GM19438 (cell line): ENCODE measurements at regions not wholly inside any gene's neighbourhood (a gene's known extent, or its start where the extent isn't known, plus 50 kb on each side); places are given as distances from the start of the nearest gene placed in this dataset.

ENCODE experiments used
- ATAC-seq: cut with Tn5 transposase; IDR thresholded peaks from one replicate; pipeline ENCODE4 v1.9.1; 2021; ENCODE audit warnings: low read depth; ENCODE audit not compliant: unreplicated experiment

DNA sequence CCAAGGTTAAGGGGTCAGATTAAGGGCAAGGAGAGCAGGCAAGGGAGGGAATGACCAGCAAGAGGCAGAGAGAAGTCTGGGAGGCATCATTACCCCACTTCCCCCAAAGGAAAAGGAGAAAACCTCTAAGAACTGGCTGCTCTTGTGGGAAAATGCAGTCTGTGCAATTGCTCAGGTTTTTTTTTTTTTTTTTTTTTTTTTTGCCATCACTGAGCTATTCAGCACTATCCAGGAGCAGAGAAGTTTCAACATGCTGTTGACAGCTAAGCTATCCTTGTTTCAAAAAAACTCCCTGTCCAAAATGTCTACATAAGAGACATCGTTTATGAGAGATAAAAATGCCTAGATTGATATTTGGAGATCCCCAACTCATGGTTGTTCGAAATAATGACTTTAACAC is 345.4 kb downstream of the TDRD15 start:
- no peak for ATAC-seq

DNA sequence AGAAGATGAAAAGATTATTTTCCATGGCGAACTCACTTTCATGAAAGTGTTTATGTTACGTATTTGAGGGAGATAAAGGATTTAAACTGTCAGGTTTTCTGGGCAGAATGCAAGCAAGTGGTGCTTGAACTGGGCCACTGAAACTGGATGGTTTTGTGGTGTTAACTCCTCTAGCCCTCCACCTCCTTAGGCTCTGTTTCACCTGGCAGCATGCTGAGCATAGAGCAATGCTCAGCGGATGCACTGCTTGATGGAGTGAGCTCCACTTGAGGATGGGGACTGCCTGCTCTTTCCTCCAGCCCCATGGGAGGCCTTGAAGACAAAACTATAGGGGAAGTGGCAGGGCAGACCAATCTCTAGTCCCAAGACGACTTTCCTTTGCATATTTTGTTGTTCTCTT is 345.8 kb downstream of the TDRD15 start:
- no peak for ATAC-seq

DNA sequence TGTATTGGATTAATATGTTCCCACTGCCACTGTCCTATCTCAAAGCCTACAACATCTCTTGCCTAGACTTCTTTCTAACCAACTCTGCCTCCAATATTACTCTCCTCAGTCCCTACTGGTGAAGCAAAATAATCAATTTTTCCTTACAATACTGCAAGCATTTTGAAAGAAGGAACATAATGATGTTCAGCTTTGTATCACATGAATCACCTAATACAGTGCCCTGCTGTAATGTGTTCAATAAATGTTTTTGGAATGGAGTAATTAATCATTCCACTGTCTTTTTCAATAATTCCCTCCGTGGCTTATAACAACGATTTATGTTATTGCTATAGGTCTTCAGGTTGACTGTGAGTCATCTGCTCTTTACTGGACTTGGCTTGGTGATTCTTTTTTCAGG is 356.4 kb downstream of the TDRD15 start:
- ATAC-seq = no peak

DNA sequence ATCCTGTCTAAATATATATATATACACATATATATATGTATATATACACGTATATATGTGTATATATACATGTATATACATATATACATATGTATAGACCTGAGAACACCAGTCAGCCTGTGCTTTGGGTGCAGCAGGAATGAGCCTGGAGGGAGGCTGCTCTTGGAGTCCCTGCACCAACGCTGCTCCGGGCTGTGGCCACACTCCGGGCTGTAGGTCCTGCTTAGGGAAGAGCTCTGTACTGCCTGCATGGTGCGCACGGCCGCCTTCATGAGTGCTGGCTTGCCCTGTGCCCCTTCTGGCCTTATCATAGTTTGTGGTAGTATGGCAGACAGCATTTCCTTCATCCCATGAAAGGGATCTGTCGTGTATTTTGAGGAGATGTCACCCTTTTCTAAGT is 360.9 kb downstream of the TDRD15 start:
- no peak for ATAC-seq

DNA sequence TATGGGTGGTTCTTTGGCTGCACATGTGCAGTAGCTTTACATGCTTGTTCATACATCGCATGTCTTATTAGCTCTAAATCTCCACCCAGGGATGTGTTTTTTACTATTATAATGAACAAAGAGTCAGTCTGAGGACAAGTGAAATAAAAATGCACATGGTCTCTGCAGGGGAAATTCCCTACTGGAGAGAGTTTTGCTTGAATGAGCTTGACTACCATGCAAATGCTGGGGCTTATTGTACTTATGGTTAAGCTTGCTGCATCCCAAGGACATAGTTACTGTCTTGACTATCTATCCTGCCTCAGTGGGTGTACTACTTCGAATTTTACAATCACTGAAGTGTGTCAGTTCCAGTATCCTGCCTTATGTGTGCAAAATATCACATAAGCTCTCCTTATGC is 362.7 kb downstream of the TDRD15 start:
- ATAC-seq = no peak

DNA sequence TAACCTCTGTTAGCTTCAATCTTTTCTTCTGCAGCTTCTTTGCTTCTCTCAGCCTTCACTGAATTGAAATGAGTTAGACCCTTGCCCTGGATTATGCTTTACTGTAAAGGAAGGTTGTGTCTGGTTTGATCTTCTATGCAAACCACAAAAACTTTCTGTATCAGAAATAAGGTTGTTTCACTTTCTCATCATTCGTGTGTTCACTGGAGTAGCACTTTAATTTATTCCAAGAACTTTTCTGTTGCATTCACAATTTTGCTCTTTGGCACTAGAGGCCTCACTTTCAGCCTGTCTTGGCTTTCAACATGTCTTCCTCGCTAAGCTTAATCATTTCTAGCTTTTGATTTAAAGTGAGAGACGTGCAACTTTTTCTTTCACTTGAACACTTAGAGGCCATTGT is 365.3 kb downstream of the TDRD15 start:
- no peak for ATAC-seq

DNA sequence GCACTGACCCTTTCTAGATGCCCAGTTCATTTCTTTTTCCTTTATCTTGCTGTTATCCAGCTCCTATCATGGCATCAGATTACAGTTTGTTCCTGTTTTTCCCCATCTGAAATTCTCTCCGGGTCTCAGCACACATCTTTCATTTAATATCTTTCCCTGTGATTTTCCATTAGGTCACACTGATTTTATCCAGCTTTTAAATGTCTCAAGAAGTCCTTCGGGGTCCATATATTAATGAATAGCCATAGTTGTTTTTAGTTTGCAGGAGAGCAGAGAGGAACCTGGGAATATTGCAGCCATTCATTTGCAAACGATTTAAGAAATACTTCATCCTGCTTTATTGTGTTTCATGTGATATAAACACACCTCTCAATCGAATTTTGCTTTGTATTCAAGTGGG is 374.2 kb downstream of the TDRD15 start:
- no peak for ATAC-seq

DNA sequence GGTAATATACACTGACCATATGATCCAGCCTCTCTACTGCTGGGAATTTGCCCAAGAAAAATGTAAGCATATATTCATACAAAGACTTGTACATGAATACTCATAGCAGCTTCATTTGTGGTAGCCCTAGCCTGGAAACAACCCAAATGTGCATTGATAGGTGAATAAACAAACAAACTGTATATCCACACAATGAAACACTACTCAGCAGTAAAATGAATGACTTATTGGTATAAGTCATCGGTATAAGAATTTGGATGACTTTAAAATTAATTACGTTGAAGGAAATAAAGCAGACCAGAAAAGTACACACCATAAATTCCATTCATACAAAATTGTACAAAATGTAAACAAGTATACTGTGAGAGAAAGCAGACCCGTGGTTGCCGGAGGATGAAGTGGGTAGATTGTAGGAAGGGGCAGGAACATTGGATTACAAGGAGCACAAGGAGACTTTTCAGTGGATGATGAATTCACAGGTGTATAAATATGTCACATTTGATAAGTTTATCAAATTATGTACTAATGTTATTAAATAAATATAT is 376.7 kb downstream of the TDRD15 start:
- ATAC-seq = no peak

DNA sequence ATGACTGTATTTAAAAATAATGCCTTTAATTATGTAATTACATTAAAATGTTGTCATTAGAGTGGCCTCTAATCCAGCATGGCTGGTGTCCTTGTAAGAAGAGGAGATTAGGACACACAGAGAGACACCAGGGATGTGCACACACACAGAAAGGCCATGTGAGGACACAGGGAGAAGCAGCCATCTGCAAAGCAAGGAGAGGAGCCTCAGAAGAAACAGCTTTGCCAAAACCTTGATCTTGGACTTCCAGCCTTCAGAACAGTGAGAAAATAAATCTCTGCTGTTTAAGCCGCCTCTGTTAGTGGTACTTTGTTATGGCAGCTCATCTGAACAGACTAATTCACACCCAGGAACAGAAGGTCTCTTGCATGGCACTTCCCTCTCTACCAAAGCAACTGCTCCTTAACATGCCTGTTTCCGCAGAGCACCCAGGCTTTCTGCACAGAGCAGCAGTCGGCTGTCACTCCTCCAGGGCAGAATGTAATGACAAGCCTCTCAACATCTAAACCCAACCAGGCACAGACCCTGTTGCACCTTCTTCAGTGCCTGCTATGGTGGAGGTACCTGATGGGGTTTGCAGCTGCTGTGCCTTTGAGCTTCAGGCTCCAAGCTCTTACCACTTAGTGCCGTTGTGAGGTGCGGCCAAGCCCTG is 377.7 kb downstream of the TDRD15 start:
- ATAC-seq = no peak

DNA sequence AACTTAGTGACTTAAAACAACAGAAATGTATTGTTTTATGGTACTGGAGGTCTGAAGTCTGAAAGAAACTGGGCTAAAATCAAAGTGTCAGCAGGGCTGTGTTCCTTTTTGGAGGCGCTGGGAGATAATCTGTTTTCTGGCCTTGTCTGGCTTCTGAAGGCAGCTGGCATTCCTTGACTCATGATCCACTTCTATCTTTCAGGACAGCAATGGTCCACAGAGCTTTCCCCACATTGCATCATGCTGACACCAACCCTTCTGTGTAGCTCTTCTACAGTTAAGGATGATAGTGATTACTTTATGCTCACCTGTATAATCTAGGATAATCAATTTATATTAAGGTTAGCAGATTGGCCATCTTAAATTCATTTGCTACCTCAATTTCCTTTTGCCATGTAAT is 392.1 kb downstream of the TDRD15 start:
- no peak for ATAC-seq

DNA sequence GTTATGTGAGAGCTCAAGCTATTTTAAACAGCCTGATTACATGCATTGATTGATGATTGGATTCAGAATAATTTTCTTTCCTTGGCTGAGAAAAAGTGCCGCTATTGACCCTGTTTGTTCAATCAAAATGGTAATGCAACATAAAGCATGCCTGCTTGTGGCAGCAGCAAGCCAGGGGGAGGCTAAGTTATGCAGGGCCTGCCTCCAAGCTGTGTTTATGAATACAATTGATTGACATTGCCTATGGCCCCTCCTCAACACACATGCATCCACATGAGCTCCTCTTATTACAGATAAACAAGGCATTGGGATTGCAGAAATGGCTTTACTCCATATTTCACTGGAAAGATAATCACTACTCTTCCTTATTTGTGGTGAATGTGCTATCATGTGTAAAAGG is 395.6 kb downstream of the TDRD15 start:
- ATAC-seq = no peak

DNA sequence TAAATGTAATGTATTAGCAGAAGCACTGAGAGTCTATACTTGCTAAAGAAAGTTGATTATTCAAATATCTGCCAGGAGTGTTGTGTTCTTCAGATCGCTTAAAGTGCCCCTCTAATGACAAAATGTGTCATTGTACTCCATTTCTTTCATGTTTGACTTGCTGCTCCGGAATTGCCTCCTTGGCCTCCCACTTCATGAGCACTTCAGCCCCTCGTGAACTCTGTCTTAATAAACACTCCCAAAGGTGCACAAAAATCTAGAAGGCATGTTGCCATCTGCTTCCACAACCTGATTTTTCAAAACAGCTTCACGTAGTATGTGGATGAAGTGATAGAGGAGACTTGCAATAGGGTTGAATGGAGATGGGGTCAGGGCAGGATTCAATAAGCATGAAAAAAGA is 396.1 kb downstream of the TDRD15 start:
- ATAC-seq = no peak

DNA sequence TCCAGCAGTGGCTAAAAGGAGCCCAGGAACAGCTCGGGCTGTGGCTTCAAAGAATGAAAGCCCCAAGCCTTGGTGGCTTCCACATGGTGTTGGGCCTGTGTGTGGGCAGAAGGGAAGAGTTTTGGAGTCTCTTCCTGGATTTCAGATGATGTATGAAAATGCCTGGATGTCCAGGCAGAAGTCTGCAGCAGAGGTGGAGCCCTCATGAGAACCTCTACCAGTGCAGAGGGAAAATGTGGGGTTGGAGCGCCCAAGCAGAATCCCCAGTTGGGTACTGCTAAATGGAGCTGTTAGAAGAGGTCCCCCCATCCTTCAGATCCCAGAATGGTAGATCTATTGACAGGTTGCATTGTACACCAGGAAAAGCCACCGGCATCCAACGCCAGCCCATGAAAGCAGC is 412.1 kb downstream of the TDRD15 start:
- no peak for ATAC-seq

DNA sequence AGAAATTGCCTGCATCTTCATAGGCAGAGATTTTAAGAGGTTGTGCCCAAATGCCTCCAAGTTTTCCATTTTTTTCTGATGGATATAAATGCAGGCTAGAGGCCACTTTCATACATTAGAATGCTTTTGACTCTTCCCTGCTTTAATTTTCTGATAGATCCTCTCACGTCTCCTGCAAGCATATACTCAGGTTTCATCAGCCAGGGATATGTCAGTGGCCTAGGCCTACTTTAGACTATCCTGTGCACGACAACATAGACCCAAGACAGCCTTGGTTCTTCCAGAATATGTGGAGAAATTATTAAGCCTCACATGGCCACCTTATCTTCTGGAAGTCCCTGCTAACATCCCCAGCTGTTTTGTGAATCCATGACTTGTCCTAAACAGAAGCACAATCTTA is 415.9 kb downstream of the TDRD15 start:
- no peak for ATAC-seq

DNA sequence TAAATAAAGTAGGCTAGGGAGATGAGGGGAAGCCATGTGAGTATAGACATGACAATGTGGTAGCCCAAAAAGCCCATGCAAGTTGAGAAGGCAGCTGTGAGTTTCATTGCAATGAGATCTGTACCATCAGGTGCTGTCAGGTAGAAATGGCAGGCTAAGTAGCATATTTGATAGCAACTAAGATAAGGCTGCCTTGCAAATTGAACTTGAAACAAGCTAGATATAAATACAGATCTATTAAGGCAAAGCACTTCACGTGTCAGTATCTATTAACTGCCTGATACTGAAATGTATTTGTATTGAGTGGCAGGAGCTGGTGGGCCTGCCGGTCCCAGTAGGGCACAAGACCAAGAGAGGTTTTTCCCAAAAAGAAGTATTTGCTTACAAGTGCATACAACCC is 419.9 kb downstream of the TDRD15 start:
- ATAC-seq = no peak

DNA sequence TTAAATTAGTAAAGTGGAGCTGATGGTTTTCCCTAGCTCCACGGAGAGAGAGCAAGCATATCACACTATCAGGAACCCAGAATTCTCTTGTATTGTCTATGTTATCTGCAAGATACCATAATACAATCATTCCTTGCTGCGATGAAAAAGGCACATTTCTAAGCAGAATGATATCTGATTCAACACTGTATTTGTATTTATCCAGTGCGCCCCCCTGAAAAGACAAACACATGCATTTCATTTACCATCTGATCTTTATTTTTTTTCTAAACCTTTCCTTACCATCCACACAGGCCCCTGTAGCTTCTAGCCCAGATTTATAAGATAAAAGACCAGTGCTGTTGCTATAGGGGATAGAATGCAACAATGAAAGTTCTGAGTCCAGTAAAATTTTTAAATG is 420.6 kb downstream of the TDRD15 start:
- ATAC-seq = no peak

DNA sequence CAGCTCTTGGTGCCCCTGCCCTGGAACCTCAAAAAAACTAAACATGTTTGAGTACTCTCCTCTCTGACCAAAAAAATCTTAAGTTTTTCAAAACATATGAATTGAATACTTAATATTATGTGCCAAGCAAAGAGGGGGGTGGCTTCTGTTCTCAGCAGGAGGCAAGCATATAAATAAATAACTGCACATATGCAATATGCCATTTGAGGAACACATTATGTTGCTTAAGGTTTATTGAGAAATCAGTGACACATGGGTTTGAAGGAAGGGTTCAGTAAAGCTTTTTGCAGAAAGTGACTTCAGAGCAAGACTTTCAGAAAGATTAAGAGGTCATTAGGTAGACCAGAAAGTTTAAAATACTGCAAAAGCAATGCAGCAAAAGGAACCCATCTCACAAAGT is 429.2 kb downstream of the TDRD15 start:
- ATAC-seq = no peak

DNA sequence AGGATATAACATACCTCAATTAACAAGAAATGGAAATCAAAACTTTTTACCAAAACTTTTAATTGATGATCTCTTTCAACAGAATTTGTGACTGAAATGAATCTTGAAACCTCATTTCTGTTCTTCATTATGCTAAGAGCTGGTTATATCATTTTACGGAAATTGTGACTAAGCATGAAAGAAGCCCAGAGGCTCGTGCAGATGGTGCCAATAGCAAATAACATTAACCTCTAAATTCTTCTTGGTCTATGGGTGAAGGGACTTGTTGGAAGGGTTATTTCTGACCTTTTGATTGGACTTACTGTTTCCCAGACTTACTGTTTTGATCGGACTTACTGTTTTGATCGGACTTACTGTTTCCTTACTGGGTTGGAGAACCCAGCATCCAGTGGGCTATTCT is 435.6 kb downstream of the TDRD15 start:
- no peak for ATAC-seq

DNA sequence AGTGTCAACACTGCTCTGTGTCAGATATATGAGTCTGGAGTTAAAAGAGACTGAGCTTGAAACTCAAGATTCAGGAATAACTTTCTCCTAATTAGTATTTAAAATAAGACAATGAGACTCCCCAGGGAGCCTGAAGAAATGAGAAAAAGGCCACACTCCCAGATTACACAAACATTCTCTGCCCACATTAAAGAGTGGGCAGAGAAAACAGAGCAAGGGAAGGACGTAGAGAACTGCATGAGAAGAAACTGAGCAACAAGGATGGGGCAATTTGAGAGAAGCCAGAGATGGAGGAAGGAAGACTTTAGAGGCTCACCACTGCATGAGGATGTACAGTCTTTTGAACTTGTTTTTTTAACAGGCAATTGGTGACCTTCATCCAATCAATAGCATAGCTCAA is 438.2 kb downstream of the TDRD15 start:
- ATAC-seq = no peak

DNA sequence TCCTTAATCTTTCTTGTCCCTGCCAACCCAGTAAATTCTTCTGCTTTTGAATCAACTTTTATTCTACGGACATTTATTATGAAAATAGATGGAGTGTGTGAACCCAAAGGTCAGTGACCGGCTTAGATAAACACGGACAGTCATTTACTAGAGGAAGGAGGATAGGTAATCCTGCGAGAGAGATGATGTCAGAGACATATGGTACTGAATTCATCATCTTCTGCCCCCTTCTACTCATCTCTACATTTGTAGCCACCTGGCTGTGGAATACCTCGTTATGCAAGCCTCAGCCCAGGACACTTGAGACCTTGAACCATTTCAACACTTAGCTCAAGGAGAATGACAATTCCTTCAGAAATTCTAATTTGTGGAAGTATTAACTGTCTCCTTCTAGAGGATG is 443.6 kb downstream of the TDRD15 start:
- ATAC-seq = no peak

DNA sequence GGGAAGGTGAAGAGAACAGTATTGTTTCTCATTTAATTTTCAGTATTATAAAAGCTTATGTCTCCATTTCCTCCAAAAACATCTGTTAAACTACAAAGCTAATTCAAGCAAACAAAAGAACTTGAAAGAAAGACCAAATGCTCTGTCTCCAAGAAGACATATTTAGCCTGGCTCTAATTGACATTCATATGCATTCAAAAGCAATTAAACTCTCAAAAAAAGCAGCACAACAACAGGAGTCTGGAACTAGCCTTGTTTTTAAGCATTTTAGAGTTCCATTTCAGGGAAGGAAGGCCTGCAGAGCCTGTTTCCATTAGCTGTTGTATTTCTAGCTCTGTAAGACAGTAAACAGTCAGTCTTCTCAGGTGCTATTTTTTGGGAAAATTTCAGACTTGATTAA is 447.9 kb downstream of the TDRD15 start:
- no peak for ATAC-seq

DNA sequence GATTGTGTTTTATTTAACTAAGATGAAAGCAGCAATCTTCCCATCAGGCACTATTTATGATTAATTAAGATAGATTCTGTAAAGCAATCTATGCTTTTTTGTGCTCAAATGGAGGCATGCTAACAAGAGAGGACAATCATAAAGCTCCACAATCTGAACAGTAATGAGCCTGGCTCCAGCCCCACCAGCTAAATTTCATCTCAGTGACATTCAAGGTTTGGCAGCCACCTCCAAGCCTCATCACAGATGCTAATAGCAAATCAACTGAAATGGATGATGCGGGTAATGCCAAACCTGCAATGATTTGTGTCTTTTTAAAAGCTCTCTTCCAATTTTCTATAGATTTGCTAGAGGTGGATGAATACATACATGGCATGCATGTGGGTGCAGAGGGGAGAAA is 456.6 kb downstream of the TDRD15 start:
- no peak for ATAC-seq

DNA sequence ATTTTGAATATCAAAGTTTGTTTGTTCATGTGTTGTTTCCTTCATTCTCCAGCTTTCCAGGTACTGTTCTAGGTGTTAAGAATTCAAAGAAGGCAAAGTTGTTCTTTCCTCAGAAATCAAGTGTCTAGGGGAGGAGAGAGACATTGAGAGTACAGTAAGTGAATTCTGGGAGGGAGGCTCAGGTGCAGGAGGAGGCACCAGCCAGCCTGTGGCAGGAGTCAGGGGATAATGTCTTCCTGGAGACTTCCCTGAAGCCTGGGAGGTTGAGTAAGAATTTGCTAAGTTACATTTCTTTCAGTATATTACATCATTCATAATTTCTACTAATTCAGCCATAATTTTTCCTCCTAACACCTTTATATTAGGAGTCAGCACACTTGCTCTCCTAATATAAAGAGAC is 462.1 kb downstream of the TDRD15 start:
- ATAC-seq = no peak
